NCI-H1105 treated with DMSO at 0.1 percent for 48 hours (cell line): ENCODE measurements at regions not wholly inside any gene's neighbourhood (a gene's known extent, or its start where the extent isn't known, plus 50 kb on each side); places are given as distances from the start of the nearest gene placed in this dataset.
"Not testable (repeated sequence)": the region's sequence is repeated elsewhere in the genome, so short reads cannot be mapped to it uniquely, and the experiment has no call there.

ENCODE experiments used
- DNase-seq: peaks from one replicate; lab custom pipeline; 2025; lab: John Stamatoyannopoulos, UW

GRCh38 chr12:124384299-124384894 is 89.5 kb downstream of the RFLNA start:
- DNase-seq, result no peak

GRCh38 chr12:124383028-124383427 is 88.1 kb downstream of the RFLNA start:
- no peak for DNase-seq

- no peak for DNase-seq
These were observed 86.8 kb downstream of the RFLNA start for GRCh38 chr12:124381456-124382296.

DNA sequence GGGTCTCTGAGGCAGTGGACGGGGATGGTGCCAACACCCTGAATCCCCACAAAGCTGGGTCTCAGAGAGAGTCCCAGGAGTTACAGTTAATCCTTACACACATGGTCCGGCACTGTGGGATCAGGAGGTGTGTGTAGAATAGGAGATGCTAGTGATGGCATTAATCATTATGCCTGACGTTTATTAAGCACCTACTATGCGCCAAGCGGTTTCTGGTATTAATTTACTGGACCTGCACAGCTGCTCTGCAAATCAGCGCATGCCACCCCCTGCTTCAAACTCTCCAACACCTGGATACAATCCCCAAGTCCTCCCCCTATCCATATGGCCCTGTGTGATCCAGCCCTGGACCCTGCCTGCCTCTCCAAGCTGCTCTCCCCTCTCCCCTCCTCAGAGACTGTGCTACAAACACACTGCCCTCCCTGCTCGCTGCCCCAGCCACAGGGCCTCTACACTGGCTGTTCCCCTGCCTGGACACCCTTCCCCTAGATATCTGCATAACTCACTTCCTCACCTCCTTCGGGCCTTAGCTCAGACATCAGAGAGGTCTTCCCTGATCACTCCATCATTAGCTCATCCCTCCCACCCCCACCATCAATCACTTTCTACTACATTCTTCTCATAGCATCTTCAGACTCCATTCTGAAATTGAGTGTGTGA is 86.0 kb downstream of the RFLNA start:
- no peak for DNase-seq

DNA sequence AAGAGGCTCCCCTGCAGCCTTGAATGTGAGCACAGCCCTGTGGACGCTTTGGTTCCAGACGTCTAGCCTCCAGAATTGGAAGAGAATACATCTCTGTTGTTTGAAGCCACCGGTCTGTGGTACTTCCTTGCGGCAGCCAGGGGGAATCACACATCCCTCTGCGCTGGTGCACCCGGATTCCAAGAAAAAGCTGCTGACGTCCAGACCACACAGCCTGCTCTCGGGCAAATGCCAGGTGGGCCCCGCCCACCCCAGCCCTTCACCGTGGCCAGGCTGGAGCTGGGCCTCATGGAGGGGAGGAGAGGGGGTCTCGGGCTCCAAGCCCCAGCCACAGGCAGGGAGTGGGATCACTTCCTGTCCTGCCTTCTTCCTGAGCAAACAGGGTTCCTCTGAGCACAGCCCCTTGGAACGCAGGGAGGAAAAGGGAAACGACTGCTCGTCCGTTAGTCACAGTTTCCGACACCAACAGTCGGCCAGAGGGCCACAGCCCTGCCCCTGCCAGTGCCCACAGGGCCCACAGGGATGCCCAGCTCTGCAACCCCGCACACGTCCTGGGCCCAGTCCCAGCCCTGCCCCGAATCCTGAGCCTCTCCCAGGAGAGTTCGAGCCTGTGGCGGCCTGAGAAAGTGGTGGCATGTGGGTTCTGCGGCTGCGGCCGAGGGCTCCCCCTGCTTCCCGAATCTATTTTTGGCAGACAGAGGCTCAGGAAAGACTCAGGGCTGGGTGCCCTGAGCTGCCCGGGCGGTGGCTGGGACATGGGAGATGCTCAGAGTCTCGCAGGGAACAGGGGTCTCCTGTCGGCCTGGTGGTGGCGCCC is 85.3 kb downstream of the RFLNA start:
- DNase-seq, result no peak

DNA sequence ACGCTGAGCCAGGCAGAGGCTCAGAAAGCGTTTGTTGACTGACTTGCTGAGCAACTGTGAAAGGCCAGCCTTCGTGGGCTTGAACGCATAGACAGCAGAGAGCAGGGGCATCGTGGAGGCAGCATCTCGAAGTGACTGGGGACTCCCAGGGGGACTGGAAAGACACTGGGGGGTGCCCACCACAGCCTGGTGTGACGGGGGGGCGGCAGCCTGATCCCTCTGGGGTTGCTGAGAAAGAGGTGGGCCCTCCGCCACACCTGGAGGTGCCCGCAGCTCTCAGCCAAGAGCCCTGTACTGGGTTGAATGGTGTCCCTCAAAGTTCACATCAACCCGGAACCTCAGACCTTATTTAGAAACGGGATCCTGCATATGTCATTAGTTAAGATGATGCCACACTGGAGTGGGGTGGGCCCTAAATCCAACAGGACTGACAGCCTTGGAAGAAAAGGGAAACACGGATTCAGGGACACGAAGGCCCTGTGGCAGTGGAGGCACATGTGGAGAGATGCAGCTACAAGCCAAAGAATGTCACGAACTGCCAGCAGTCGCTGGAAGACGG is 84.6 kb downstream of the RFLNA start:
- DNase-seq, result no peak

- DNase-seq, result no peak
These were observed 84.0 kb downstream of the RFLNA start for GRCh38 chr12:124378926-124379325.

GRCh38 chr12:124377981-124378509 is 83.2 kb downstream of the RFLNA start:
- DNase-seq, result no peak

GRCh38 chr12:124376435-124376834 is 81.5 kb downstream of the RFLNA start:
- no peak for DNase-seq

GRCh38 chr12:124375789-124376175 is 80.9 kb downstream of the RFLNA start:
- no peak for DNase-seq

- no peak for DNase-seq
These were observed 80.4 kb downstream of the RFLNA start for GRCh38 chr12:124375141-124375788.

GRCh38 chr12:124374567-124374966 is 79.7 kb downstream of the RFLNA start:
- DNase-seq, result no peak

GRCh38 chr12:124374147-124374546 is 79.3 kb downstream of the RFLNA start:
- no peak for DNase-seq

DNA sequence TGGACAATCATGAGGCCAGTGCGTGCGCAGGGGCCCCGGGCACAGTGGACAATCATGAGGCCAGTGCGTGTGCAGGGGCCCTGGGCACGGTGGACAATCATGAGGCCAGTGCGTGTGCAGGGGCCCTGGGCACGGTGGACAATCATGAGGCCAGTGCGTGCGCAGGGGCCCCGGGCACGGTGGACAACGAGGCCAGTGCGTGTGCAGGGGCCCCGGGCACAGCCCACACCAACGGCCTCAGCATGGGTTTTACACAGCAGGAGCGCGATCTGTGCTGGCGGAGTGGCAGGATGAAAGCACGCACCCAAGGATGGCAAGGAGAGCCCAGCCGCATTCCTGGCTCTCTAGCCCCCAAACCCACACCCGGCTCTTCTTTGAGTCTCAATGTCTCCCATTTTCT is 78.8 kb downstream of the RFLNA start:
- not testable (repeated sequence) for DNase-seq

GRCh38 chr12:124372831-124373230 is 77.9 kb downstream of the RFLNA start:
- DNase-seq, result no peak

GRCh38 chr12:124371970-124372555 is 77.2 kb downstream of the RFLNA start:
- no peak for DNase-seq

DNA sequence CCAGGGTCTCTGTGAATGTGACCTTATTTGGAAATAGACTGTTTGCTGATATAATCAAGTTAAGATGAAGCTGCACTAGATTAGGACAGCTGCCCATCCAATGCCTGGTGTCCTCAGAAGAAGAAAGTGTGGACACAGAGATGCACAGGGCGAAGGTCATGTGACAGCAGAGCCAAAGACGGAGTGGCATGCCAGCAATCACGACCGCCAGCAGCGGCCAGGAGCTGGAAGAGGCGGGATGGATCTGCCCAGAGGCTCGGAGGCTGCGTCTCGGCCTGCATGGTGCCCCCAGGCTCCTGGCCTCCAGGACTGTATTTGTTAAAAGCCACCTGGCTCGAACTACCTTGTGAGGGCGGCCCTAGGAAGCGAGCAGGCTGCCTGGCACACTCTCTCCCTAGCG is 76.5 kb downstream of the RFLNA start:
- no peak for DNase-seq

DNA sequence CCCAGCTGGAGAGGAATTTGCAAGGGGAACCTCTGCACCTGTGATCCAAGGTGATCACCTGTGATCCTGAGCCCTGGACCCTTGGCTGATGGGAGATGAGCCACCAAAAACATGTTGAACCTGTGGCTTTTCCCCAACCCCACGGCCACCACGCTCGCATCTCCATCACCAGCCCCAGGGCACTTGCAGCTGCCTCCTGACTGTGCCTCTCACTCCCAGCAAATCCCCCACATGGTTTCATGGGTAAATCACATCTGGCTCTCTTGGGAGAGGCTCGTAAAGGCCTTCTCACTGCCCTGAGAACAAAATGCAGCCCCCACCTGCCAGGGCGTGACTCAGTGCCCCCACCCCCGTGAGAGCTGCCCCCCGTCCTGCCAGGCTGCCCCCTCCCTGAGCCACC is 76.0 kb downstream of the RFLNA start:
- no peak for DNase-seq

- DNase-seq, result no peak
These were observed 75.5 kb downstream of the RFLNA start for GRCh38 chr12:124370384-124370783.

GRCh38 chr12:124369827-124370378 is 75.0 kb downstream of the RFLNA start:
- DNase-seq, result no peak
